ENCODE measurements at regions not wholly inside any gene's neighbourhood (a gene's known extent, or its start where the extent isn't known, plus 50 kb on each side); places are given as distances from the start of the nearest gene placed in this dataset.

DNA sequence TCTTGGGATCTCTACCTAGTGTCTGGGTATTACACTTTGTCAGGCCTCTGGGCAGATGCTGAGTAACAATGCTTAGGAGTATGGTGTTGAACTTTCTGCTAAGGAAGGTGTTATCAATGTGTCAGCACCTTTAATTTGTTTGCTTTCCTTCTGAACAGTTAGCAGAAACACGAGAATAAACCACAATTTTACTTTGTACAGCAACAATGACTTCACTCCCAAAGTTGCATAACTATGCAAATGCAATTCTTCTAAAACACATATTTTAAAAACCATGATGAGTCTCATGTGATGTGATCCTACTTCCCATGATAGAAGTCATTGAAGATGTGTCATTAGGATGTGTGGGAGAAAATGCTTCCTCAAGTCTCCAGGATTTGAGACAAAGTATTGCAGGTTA lies 155.0 kb downstream of the POSTN start:
- peaks cover 25% of the 10 kb centered on the region for H3K4me1 ChIP-seq (ENCODE audit: insufficient read depth, low read length)
- peak overlapping the region; percentile 83 for H2AFZ ChIP-seq (ENCODE audit: low read length)
- no peaks in the 10 kb centered on the region for H3K79me2 ChIP-seq (ENCODE audit: insufficient read depth, low read length)
- no peaks in the 10 kb centered on the region for H3K36me3 ChIP-seq (ENCODE audit: insufficient read depth, low read length)
- H3K4me3 ChIP-seq (ENCODE audit: insufficient read depth, low read length) = no peak overlapping the region
- no peaks in the 10 kb centered on the region for H3K9me3 ChIP-seq (ENCODE audit: low read depth, low read length)
- DNase-seq (ENCODE audit: insufficient read length, low spot score, missing footprints) = peak; percentile 44
- no peaks in the 10 kb centered on the region for H3K27me3 ChIP-seq (ENCODE audit: insufficient read depth, low read length)
- H4K20me1 ChIP-seq (ENCODE audit: insufficient read depth, low read length) = no peaks in the 10 kb centered on the region
- H3K4me2 ChIP-seq (ENCODE audit: insufficient read depth, low read length) = peak overlapping the region; percentile 9
- TF ChIP-seq CTCF (IDR thresholded peaks at IDR 0.05; ENCODE audit: extremely low read depth, low read depth, low read length) = no peak
- peak overlapping the region; percentile 96 for H3K27ac ChIP-seq (ENCODE audit: low read depth, low read length)

- H3K27ac ChIP-seq (ENCODE audit: low read depth, low read length) = peak overlapping the region; percentile 96
- H3K4me3 ChIP-seq (ENCODE audit: insufficient read depth, low read length) = no peak overlapping the region
- peaks cover 25% of the 10 kb centered on the region for H3K4me1 ChIP-seq (ENCODE audit: insufficient read depth, low read length)
- H4K20me1 ChIP-seq (ENCODE audit: insufficient read depth, low read length) = no peaks in the 10 kb centered on the region
- H3K9me3 ChIP-seq (ENCODE audit: low read depth, low read length) = no peaks in the 10 kb centered on the region
- no peak for DNase-seq (ENCODE audit: insufficient read length, low spot score, missing footprints)
- H3K36me3 ChIP-seq (ENCODE audit: insufficient read depth, low read length) = no peaks in the 10 kb centered on the region
- no peak overlapping the region for H3K4me2 ChIP-seq (ENCODE audit: insufficient read depth, low read length)
- H2AFZ ChIP-seq (ENCODE audit: low read length) = no peak overlapping the region
- H3K27me3 ChIP-seq (ENCODE audit: insufficient read depth, low read length) = no peaks in the 10 kb centered on the region
- no peaks in the 10 kb centered on the region for H3K79me2 ChIP-seq (ENCODE audit: insufficient read depth, low read length)
- TF ChIP-seq CTCF (IDR thresholded peaks at IDR 0.05; ENCODE audit: extremely low read depth, low read depth, low read length) = no peak
Measured at GRCh38 chr13:37442996-37443395, 155.6 kb downstream of the POSTN start.

DNA sequence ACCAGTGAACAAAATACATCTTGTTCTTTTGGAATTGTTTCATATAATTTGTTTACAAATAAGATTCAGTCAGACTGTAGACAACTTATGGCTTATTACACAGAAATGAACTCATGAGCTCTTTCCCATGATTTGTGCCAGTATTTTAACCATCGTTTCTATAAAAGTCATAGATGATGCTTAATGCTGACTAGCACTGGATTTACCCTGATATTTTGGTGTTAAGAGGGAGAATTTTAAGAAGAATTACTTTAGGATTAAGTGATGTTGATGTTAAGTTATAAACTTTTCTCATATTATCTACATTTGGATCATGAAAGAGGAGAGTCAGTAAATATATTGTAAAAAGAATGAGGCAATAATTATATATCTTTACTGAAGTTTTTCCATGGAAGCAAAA lies 162.7 kb downstream of the POSTN start:
- H3K27ac ChIP-seq (ENCODE audit: low read depth, low read length) = no peak overlapping the region
- TF ChIP-seq CTCF (IDR thresholded peaks at IDR 0.05; ENCODE audit: extremely low read depth, low read depth, low read length) = no peak

GRCh38 chr13:37433086-37433485 lies 165.5 kb downstream of the POSTN start:
- H3K79me2 ChIP-seq (ENCODE audit: insufficient read depth, low read length) = no peaks in the 10 kb centered on the region
- no peaks in the 10 kb centered on the region for H3K27me3 ChIP-seq (ENCODE audit: insufficient read depth, low read length)
- H3K4me3 ChIP-seq (ENCODE audit: insufficient read depth, low read length) = no peak overlapping the region
- H3K4me2 ChIP-seq (ENCODE audit: insufficient read depth, low read length) = no peak overlapping the region
- H2AFZ ChIP-seq (ENCODE audit: low read length) = peak overlapping the region; percentile 45
- H4K20me1 ChIP-seq (ENCODE audit: insufficient read depth, low read length) = no peaks in the 10 kb centered on the region
- no peaks in the 10 kb centered on the region for H3K36me3 ChIP-seq (ENCODE audit: insufficient read depth, low read length)
- no peak for TF ChIP-seq CTCF (IDR thresholded peaks at IDR 0.05; ENCODE audit: extremely low read depth, low read depth, low read length)
- no peak overlapping the region for H3K27ac ChIP-seq (ENCODE audit: low read depth, low read length)
- no peaks in the 10 kb centered on the region for H3K9me3 ChIP-seq (ENCODE audit: low read depth, low read length)
- no peak for DNase-seq (ENCODE audit: insufficient read length, low spot score, missing footprints)
- H3K4me1 ChIP-seq (ENCODE audit: insufficient read depth, low read length) = peaks cover 6% of the 10 kb centered on the region

More for the DNA sequence above, 162.7 kb downstream of the POSTN start:
- DNase-seq (ENCODE audit: insufficient read length, low spot score, missing footprints) = no peak
- H2AFZ ChIP-seq (ENCODE audit: low read length) = no peak overlapping the region
- no peaks in the 10 kb centered on the region for H3K27me3 ChIP-seq (ENCODE audit: insufficient read depth, low read length)
- H3K4me3 ChIP-seq (ENCODE audit: insufficient read depth, low read length) = no peak overlapping the region
- H3K79me2 ChIP-seq (ENCODE audit: insufficient read depth, low read length) = no peaks in the 10 kb centered on the region
- no peaks in the 10 kb centered on the region for H3K36me3 ChIP-seq (ENCODE audit: insufficient read depth, low read length)
- no peaks in the 10 kb centered on the region for H3K9me3 ChIP-seq (ENCODE audit: low read depth, low read length)
- no peak overlapping the region for H3K4me2 ChIP-seq (ENCODE audit: insufficient read depth, low read length)
- no peaks in the 10 kb centered on the region for H4K20me1 ChIP-seq (ENCODE audit: insufficient read depth, low read length)
- H3K4me1 ChIP-seq (ENCODE audit: insufficient read depth, low read length) = no peaks in the 10 kb centered on the region

Measured in osteoblast (primary cell).